ENCODE measurements at regions not wholly inside any gene's neighbourhood (a gene's known extent, or its start where the extent isn't known, plus 50 kb on each side); places are given as distances from the start of the nearest gene placed in this dataset.

DNA sequence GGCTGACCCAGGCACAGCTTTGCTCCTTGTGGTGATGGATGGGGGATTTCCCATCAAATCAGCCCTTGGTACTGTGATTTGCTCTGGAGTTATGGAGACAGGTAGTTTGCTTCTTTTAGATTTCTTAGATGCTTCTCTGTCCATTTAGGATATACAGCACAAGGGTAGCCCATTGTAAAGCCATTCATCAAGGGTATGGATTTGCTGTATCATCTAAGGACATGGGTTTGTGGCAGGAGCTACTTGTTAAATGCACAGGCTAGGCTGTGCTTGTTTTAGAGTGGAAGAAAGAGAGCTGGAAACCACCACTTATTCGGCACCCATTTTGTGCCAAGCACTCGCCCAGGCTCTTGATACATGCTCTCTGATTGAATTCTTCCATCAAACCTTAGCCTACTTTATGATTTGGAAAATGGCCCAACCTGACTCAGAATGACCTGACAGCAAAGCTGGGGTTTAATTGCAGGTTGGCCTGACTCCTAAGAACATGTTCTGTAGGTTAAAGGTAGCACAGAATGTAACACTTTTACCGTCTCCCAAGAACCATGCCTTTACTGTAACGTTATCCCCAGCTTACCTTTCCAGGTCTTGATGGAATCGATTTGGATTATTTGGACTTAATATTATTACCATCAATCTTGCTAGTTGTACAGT, 168.0 kb downstream of the SNX10 start:
- 59 to 68% (median 61%) methylated on average over 5 of the region's 5 CpGs for WGBS, 5 donors
- Histone ChIP-seq H3K4me3 (no peak overlapping the region), H3K4me1 (peaks cover 0 to 19% (median 0%) of the 10 kb centered on the region in 4 donors), H3K27me3 (no peaks in the 10 kb centered on the region), H3K27ac (no peak overlapping the region), H3K9me3 (no peaks in the 10 kb centered on the region), H3K36me3 (no peaks in the 10 kb centered on the region)
- TF ChIP-seq EP300 (IDR thresholded peaks at IDR 0.05) = no peak
- TF ChIP-seq CTCF (IDR thresholded peaks at IDR 0.05) = no peak
- TF ChIP-seq POLR2AphosphoS5 (IDR thresholded peaks at IDR 0.05) = no peak
- no peak for TF ChIP-seq POLR2A (IDR thresholded peaks at IDR 0.05)
- peak in 1 of 2 donors; percentile 23 for DNase-seq
- intact Hi-C loops (cut with DNase I; ENCODE audit: low total_unique reads) = no loop called here

- 50 to 65% (median 60%) methylated on average over 4 of the region's 4 CpGs for whole genome bisulfite sequencing, 5 donors
- DNase-seq = peak in 1 of 2 donors; percentile 75
- intact Hi-C loops (cut with DNase I; ENCODE audit: low total_unique reads) = no loop called here
- Histone ChIP-seq H3K9me3 (no peaks in the 10 kb centered on the region), H3K27ac (peak overlapping the region in 1 of 5 donors; percentile 4), H3K4me1 (peaks cover 0 to 19% (median 0%) of the 10 kb centered on the region in 4 donors), H3K4me3 (no peak overlapping the region), H3K36me3 (no peaks in the 10 kb centered on the region), H3K27me3 (no peaks in the 10 kb centered on the region)
- no peak for TF ChIP-seq POLR2A (IDR thresholded peaks at IDR 0.05)
- peak in 1 of 3 donors; percentile 42 for TF ChIP-seq POLR2AphosphoS5 (IDR thresholded peaks at IDR 0.05)
- TF ChIP-seq CTCF (IDR thresholded peaks at IDR 0.05) = no peak
- TF ChIP-seq EP300 (IDR thresholded peaks at IDR 0.05) = no peak
Observed at GRCh38 chr7:26460351-26461085, 168.9 kb downstream of the SNX10 start.

DNA sequence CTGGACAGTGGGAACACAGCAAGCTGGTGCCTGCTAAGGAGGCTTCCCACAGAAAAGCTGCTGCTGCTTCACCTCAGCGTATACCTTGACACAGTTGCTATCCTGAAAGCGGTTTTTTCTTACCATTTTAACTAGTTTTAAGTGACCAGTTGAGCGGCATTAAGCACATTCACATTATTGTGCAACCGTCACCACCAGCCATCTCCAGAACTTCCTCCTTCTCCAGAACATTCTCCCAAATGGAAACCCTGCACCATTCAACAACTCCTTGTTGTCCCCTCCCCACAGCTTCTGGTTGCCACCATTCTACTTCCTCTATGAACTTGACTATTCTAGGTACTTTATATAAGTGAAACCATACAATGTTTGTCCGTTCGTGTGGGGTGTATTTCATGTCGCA, 169.9 kb downstream of the SNX10 start:
- DNase-seq = no peak
- intact Hi-C loops (cut with DNase I; ENCODE audit: low total_unique reads) = no loop called here

GRCh38 chr7:26466007-26466406, 174.3 kb downstream of the SNX10 start:
- DNase-seq = no peak

More for the DNA sequence above, 169.9 kb downstream of the SNX10 start:
- H3K27me3 ChIP-seq = no peaks in the 10 kb centered on the region
- H3K36me3 ChIP-seq = no peaks in the 10 kb centered on the region
- TF ChIP-seq EP300 (IDR thresholded peaks at IDR 0.05) (no peak), POLR2AphosphoS5 (IDR thresholded peaks at IDR 0.05) (no peak), POLR2A (IDR thresholded peaks at IDR 0.05) (no peak), CTCF (IDR thresholded peaks at IDR 0.05) (no peak)
- no peaks in the 10 kb centered on the region for H3K9me3 ChIP-seq
- peaks cover 0 to 19% (median 0%) of the 10 kb centered on the region in 4 donors for H3K4me1 ChIP-seq
- 92 to 97% (median 95%) methylated on average over 7 of the region's 7 CpGs for WGBS, 5 donors
- no peak overlapping the region for H3K27ac ChIP-seq
- H3K4me3 ChIP-seq = no peak overlapping the region

More at GRCh38 chr7:26466007-26466406, 174.3 kb downstream of the SNX10 start:
- TF ChIP-seq CTCF (IDR thresholded peaks at IDR 0.05) = no peak
- TF ChIP-seq POLR2A (IDR thresholded peaks at IDR 0.05) = no peak
- no peak for TF ChIP-seq EP300 (IDR thresholded peaks at IDR 0.05)
- TF ChIP-seq POLR2AphosphoS5 (IDR thresholded peaks at IDR 0.05) = no peak
- H3K4me1 ChIP-seq = peaks cover 0 to 2% (median 0%) of the 10 kb centered on the region in 4 donors
- WGBS, 5 donors = 80 to 88% (median 86%) methylated on average over 6 of the region's 6 CpGs
- no peaks in the 10 kb centered on the region for H3K9me3 ChIP-seq
- no peaks in the 10 kb centered on the region for H3K36me3 ChIP-seq
- no peaks in the 10 kb centered on the region for H3K27me3 ChIP-seq
- intact Hi-C loops (cut with DNase I; ENCODE audit: low total_unique reads) = no loop called here
- no peak overlapping the region for H3K4me3 ChIP-seq
- no peak overlapping the region for H3K27ac ChIP-seq

Measured in stomach (tissue), 8 donors.